ENCODE measurements at regions not wholly inside any gene's neighbourhood (a gene's known extent, or its start where the extent isn't known, plus 50 kb on each side); places are given as distances from the start of the nearest gene placed in this dataset.

GRCh38 chr14:94713115-94713514, 56.8 kb downstream of the GSC start:
- TF ChIP-seq CTCF (tag by site-specific recombination; IDR thresholded peaks at IDR 0.05) (no peak), ZNF133 (tag by site-specific recombination; IDR thresholded peaks at IDR 0.05) (no peak), ZNF776 (tag by site-specific recombination; IDR thresholded peaks at IDR 0.05; ENCODE audit: borderline replicate concordance) (no peak), ZNF548 (tag by site-specific recombination; IDR thresholded peaks at IDR 0.05) (no peak), ZSCAN18 (tag by site-specific recombination; IDR thresholded peaks at IDR 0.05) (no peak)

Measured in HEK293 (cell line).